Liver (tissue), 8 donors: ENCODE measurements at regions not wholly inside any gene's neighbourhood (a gene's known extent, or its start where the extent isn't known, plus 50 kb on each side); places are given as distances from the start of the nearest gene placed in this dataset.

Experiments
- DNase-seq: peaks from one replicate; pipeline ENCODE4 v3.0.0-alpha.2; 2017; ENCODE audit warnings: low spot score
- H3K27ac ChIP-seq, 2 donors: one replicate each; pipeline ENCODE4 v1.7.0; 2013; ENCODE audit warnings: inconsistent platforms in 2 of 2, low read length in 2 of 2, control low read depth in 1 of 2, low read depth in 1 of 2, mild to moderate bottlenecking in 1 of 2
- H3K27me3 ChIP-seq, 4 donors: one replicate each; pipeline versions ENCODE4 v1.6.1 to v1.7.0; 2013; ENCODE audit warnings: low read length in 3 of 4, inconsistent platforms in 1 of 4, mild to moderate bottlenecking in 1 of 4, moderate library complexity in 1 of 4; ENCODE audit not compliant: control insufficient read depth in 4 of 4, insufficient read depth in 4 of 4
- H3K36me3 ChIP-seq, 4 donors: one replicate each; pipeline versions ENCODE4 v1.6.1 to v1.7.0; 2013; ENCODE audit warnings: low read length in 3 of 4, mild to moderate bottlenecking in 3 of 4, low read depth in 1 of 4, moderate library complexity in 1 of 4; ENCODE audit not compliant: control insufficient read depth in 4 of 4, insufficient read depth in 3 of 4
- H3K4me1 ChIP-seq, 4 donors: one replicate each; pipeline versions ENCODE4 v1.6.1 to v1.7.0; 2013; ENCODE audit warnings: low read length in 3 of 4, mild to moderate bottlenecking in 3 of 4, moderate library complexity in 1 of 4; ENCODE audit not compliant: control insufficient read depth in 4 of 4, insufficient read depth in 4 of 4
- H3K4me3 ChIP-seq, 3 donors: one replicate each; pipeline versions ENCODE4 v1.6.1 to v1.7.0; 2013; ENCODE audit warnings: low read length in 3 of 3, control low read depth in 1 of 3, low read depth in 1 of 3, mild to moderate bottlenecking in 1 of 3
- H3K9ac ChIP-seq, 2 donors: one replicate each; pipeline ENCODE4 v1.7.0; 2013; ENCODE audit warnings: low read length in 2 of 2, mild to moderate bottlenecking in 2 of 2, moderate library complexity in 2 of 2, control low read depth in 1 of 2, low read depth in 1 of 2
- H3K9me3 ChIP-seq, 4 donors: one replicate each; pipeline versions ENCODE4 v1.6.1 to v1.7.0; 2013; ENCODE audit warnings: low read length in 3 of 4; ENCODE audit not compliant: control insufficient read depth in 4 of 4
- ATF3 ChIP-seq: IDR thresholded peaks from 2 replicates; pipeline ENCODE4 v1.6.1; 2016; ENCODE audit warnings: antibody characterized with exemption
- CTCF ChIP-seq: fragments of 150-350 bp; IDR thresholded peaks from 2 replicates; pipeline ENCODE4 v1.5.1; 2017; ENCODE audit warnings: improper control_type of control experiment, low read depth, low read length; ENCODE audit not compliant: missing input control
- EGR1 ChIP-seq, 2 donors: IDR thresholded peaks; 2 replicates each; pipeline ENCODE4 v1.6.1; 2016 to 2018; ENCODE audit warnings: antibody characterized with exemption in 2 of 2, low read depth in 2 of 2
- FOXA1 ChIP-seq: IDR thresholded peaks from 2 replicates; pipeline ENCODE4 v1.6.1; 2016; ENCODE audit warnings: antibody characterized with exemption
- FOXA2 ChIP-seq: IDR thresholded peaks from 2 replicates; pipeline ENCODE4 v1.6.1; 2016; ENCODE audit warnings: antibody characterized with exemption
- GABPA ChIP-seq, 2 donors: IDR thresholded peaks in 1 of 2; conservative IDR thresholded peaks in 1 of 2; 2 replicates each; pipeline ENCODE4 v1.6.1; 2016; ENCODE audit warnings: antibody characterized with exemption in 2 of 2, mild to moderate bottlenecking in 1 of 2, moderate library complexity in 1 of 2
- HNF4A ChIP-seq, 2 donors: conservative IDR thresholded peaks; 2 replicates each; pipeline ENCODE4 v1.6.1; 2016; ENCODE audit warnings: antibody characterized with exemption in 2 of 2, mild to moderate bottlenecking in 2 of 2
- HNF4G ChIP-seq: IDR thresholded peaks from 2 replicates; pipeline ENCODE4 v1.6.1; 2016; ENCODE audit warnings: antibody characterized with exemption
- JUND ChIP-seq, 2 donors: IDR thresholded peaks; 2 replicates each; pipeline ENCODE4 v1.6.1; 2016; ENCODE audit warnings: antibody characterized with exemption in 2 of 2
- MAX ChIP-seq: IDR thresholded peaks from 2 replicates; pipeline ENCODE4 v1.6.1; 2016; ENCODE audit warnings: antibody characterized with exemption
- NR2F2 ChIP-seq: IDR thresholded peaks from 2 replicates; pipeline ENCODE4 v1.6.1; 2016; ENCODE audit warnings: antibody characterized with exemption
- RAD21 ChIP-seq, 2 donors: IDR thresholded peaks; 2 replicates each; pipeline ENCODE4 v1.6.1; 2016; ENCODE audit warnings: antibody characterized with exemption in 2 of 2, mild to moderate bottlenecking in 2 of 2
- REST ChIP-seq: IDR thresholded peaks from 2 replicates; pipeline ENCODE4 v1.6.1; 2016; ENCODE audit warnings: antibody characterized with exemption, mild to moderate bottlenecking
- RXRA ChIP-seq, 2 donors: IDR thresholded peaks; 2 replicates each; pipeline ENCODE4 v1.6.1; 2017 to 2018; ENCODE audit warnings: antibody characterized with exemption in 2 of 2, mild to moderate bottlenecking in 1 of 2
- SP1 ChIP-seq: IDR thresholded peaks from 2 replicates; pipeline ENCODE4 v1.6.1; 2018; ENCODE audit warnings: antibody characterized with exemption, mild to moderate bottlenecking
- TAF1 ChIP-seq: conservative IDR thresholded peaks from 2 replicates; pipeline ENCODE4 v1.6.1; 2016; ENCODE audit warnings: antibody characterized with exemption, mild to moderate bottlenecking
- YY1 ChIP-seq: IDR thresholded peaks from 2 replicates; pipeline ENCODE4 v1.6.1; 2016; ENCODE audit warnings: antibody characterized with exemption, mild to moderate bottlenecking
- ZBTB33 ChIP-seq: IDR thresholded peaks from 2 replicates; pipeline ENCODE4 v1.6.1; 2016; ENCODE audit warnings: antibody characterized with exemption
- WGBS: extraction: QIAGEN DNeasy Blood & Tissue Kit; methylation state at CpG from one replicate; pipeline ENCODE4 v1.1.7; 2013; 5-methylcytosine and 5-hydroxymethylcytosine counted together
- donor health status: healthy.
- donor health status: healthy.
- donor health status: healthy.
- donor health status: healthy.
- donor health status: healthy.

GRCh38 chr6:74134327-74134726, 438.3 kb downstream of the CD109 start (continued):
- TF ChIP-seq MAX (no peak), FOXA1 (no peak), GABPA (IDR thresholded peaks at IDR 0.05 in 1 of 2, conservative IDR thresholded peaks at IDR 0.05 in 1 of 2) (no peak), RAD21 (IDR thresholded peaks at IDR 0.05) (no peak), ATF3 (no peak), NR2F2 (no peak), ZBTB33 (no peak)

- 95% methylated on average over 1 of the region's 1 CpG for WGBS
- no peaks in the 10 kb centered on the region for H3K36me3 ChIP-seq
- H3K27me3 ChIP-seq, result no peaks in the 10 kb centered on the region
- no peak overlapping the region for H3K4me3 ChIP-seq
- no peaks in the 10 kb centered on the region for H3K4me1 ChIP-seq
- no peak for TF ChIP-seq HNF4A (conservative IDR thresholded peaks at IDR 0.05)
- no peak for TF ChIP-seq HNF4G
- no peak for TF ChIP-seq YY1
- no peak for TF ChIP-seq CTCF
- TF ChIP-seq RAD21 (IDR thresholded peaks at IDR 0.05), result no peak
- no peak for TF ChIP-seq NR2F2
- TF ChIP-seq FOXA2, result no peak
- no peak for TF ChIP-seq MAX
- no peak for TF ChIP-seq EGR1 (IDR thresholded peaks at IDR 0.05; ENCODE audit: low read depth in 2 of 2)
- TF ChIP-seq SP1, result no peak
- TF ChIP-seq ATF3, result no peak
- TF ChIP-seq FOXA1, result no peak
- no peak for TF ChIP-seq RXRA (IDR thresholded peaks at IDR 0.05)
- no peak for TF ChIP-seq REST
- TF ChIP-seq GABPA (IDR thresholded peaks at IDR 0.05 in 1 of 2, conservative IDR thresholded peaks at IDR 0.05 in 1 of 2), result no peak
- no peak for TF ChIP-seq JUND (IDR thresholded peaks at IDR 0.05)
- TF ChIP-seq ZBTB33, result no peak
- TF ChIP-seq TAF1, result no peak
- H3K9me3 ChIP-seq, result no peaks in the 10 kb centered on the region
- H3K9ac ChIP-seq, result no peak overlapping the region
- DNase-seq, result no peak
- no peak overlapping the region for H3K27ac ChIP-seq
Measured at GRCh38 chr6:74133073-74133472, 437.1 kb downstream of the CD109 start.
